ENCODE measurements at regions not wholly inside any gene's neighbourhood (a gene's known extent, or its start where the extent isn't known, plus 50 kb on each side); places are given as distances from the start of the nearest gene placed in this dataset.

- H3K9me3 Mint-ChIP-seq: peaks cover 9% of the 10 kb centered on the region
- no peaks in the 10 kb centered on the region for H3K36me3 Mint-ChIP-seq (ENCODE audit: low read depth)
- H3K27ac Mint-ChIP-seq: no peak overlapping the region
- H3K4me1 Mint-ChIP-seq: no peaks in the 10 kb centered on the region
- H3K27me3 Mint-ChIP-seq: no peaks in the 10 kb centered on the region
- ATAC-seq (replicated peaks): no peak
- no peak overlapping the region for H3K4me3 Mint-ChIP-seq
Observed at GRCh38 chr2:66919286-66919685, 477.8 kb upstream of the ETAA1 start.

DNA sequence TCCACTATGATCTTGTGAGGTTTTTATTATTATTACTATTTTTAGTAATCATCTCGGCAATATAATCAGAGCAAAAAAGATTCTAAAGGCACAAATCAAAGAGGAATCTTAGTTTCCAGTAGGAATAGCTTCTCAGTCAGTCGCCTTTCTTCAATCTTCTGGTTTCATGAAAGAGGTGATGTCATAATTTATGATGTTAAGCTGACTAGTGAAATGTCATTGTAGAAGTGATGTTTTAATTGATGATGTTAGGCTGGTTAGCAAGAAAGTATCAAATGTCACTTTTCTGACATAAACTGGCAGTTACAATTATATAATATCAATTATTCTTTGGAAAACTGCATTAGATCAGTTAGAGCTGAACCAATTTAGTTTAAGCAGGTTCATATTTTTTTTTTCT, 476.7 kb upstream of the ETAA1 start:
- H3K4me1 Mint-ChIP-seq: no peaks in the 10 kb centered on the region
- H3K9me3 Mint-ChIP-seq: peaks cover 5% of the 10 kb centered on the region
- no peak for ATAC-seq (replicated peaks)
- no peaks in the 10 kb centered on the region for H3K27me3 Mint-ChIP-seq
- H3K4me3 Mint-ChIP-seq: no peak overlapping the region
- H3K27ac Mint-ChIP-seq: no peak overlapping the region
- H3K36me3 Mint-ChIP-seq (ENCODE audit: low read depth): no peaks in the 10 kb centered on the region

GRCh38 chr2:66925128-66925527, 472.0 kb upstream of the ETAA1 start:
- H3K27me3 Mint-ChIP-seq: no peaks in the 10 kb centered on the region
- H3K4me3 Mint-ChIP-seq: no peak overlapping the region
- H3K9me3 Mint-ChIP-seq: peaks cover 5% of the 10 kb centered on the region
- H3K4me1 Mint-ChIP-seq: no peaks in the 10 kb centered on the region
- no peaks in the 10 kb centered on the region for H3K36me3 Mint-ChIP-seq (ENCODE audit: low read depth)
- H3K27ac Mint-ChIP-seq: no peak overlapping the region
- ATAC-seq (replicated peaks): no peak

- Mint-ChIP-seq H3K4me3 (no peak overlapping the region), H3K36me3 (ENCODE audit: low read depth) (no peaks in the 10 kb centered on the region), H3K4me1 (no peaks in the 10 kb centered on the region), H3K27me3 (no peaks in the 10 kb centered on the region), H3K27ac (no peak overlapping the region), H3K9me3 (peaks cover under 1% of the 10 kb centered on the region)
- ATAC-seq (replicated peaks): no peak
Observed at GRCh38 chr2:66926594-66927112, 470.5 kb upstream of the ETAA1 start.

DNA sequence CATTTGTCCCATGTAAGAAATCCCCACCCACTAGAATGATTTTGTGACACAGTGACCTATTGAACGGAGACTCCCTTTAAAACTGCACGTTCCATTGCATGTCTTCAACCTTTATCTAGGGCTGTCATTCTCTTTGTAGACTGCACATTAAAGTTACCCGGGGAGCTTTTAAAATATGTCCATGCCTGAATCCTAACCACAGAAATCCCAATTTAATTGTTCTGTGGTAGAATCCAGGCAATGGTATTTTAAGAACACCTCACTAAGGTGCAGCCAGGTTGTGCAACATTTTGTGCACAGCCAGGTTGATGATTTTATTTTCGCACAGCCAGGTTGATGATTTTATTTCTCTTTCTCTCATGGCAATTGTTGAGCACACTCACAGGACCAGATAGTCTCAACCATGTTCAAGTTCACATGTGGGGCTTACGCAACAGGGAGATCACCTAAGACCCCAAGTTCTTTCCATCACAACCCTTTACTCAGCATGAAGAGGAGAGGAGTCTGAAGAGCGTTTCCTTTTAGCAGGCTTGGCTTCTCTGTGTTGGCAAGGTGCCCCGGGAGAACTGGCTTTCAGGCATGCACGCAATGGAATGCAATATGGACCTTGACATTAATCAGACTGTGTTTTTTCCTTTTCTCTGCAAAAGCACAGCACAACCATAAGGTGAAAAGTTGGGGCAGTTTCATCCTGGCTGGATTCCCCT, 467.3 kb upstream of the ETAA1 start:
- Mint-ChIP-seq H3K4me1 (no peaks in the 10 kb centered on the region), H3K27ac (no peak overlapping the region), H3K27me3 (no peaks in the 10 kb centered on the region), H3K36me3 (ENCODE audit: low read depth) (no peaks in the 10 kb centered on the region), H3K9me3 (no peaks in the 10 kb centered on the region), H3K4me3 (no peak overlapping the region)
- no peak for ATAC-seq (replicated peaks)

GRCh38 chr2:66930339-66931220, 466.6 kb upstream of the ETAA1 start:
- Mint-ChIP-seq H3K4me1 (no peaks in the 10 kb centered on the region), H3K27me3 (no peaks in the 10 kb centered on the region)

DNA sequence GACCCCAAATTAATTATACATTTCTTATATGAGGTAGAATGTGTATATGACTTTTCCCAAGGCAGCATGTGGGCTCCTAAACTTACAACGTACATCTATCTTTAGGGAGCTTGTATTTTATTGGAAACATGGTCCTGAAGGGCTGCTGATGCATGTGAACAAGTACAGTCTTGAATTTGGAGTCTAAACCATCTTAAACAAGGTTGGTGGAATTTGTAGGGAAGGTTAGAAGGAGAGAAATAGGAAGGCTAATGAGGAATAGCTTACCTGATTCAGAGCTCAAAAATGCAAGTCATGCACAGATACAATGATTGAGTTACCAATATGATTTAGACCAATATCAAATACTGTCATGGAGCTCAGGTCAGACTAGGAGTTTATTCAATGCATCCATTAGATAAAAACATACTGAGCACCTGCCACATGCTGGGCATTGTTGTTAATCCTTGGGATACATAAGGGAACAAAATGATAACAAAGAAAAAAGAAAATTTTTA, 458.6 kb upstream of the ETAA1 start:
- H3K36me3 Mint-ChIP-seq (ENCODE audit: low read depth): no peaks in the 10 kb centered on the region
- H3K27ac Mint-ChIP-seq: no peak overlapping the region
- H3K27me3 Mint-ChIP-seq: no peaks in the 10 kb centered on the region
- ATAC-seq (replicated peaks): no peak
- H3K4me3 Mint-ChIP-seq: no peak overlapping the region
- H3K9me3 Mint-ChIP-seq: peaks cover 4% of the 10 kb centered on the region
- H3K4me1 Mint-ChIP-seq: no peaks in the 10 kb centered on the region

More at GRCh38 chr2:66930339-66931220, 466.6 kb upstream of the ETAA1 start:
- Mint-ChIP-seq H3K9me3 (no peaks in the 10 kb centered on the region), H3K36me3 (ENCODE audit: low read depth) (no peaks in the 10 kb centered on the region), H3K4me3 (no peak overlapping the region), H3K27ac (no peak overlapping the region)
- ATAC-seq (replicated peaks): no peak

GRCh38 chr2:66940080-66940479, 457.1 kb upstream of the ETAA1 start:
- Mint-ChIP-seq H3K9me3 (peaks cover 9% of the 10 kb centered on the region), H3K27me3 (no peaks in the 10 kb centered on the region), H3K4me1 (no peaks in the 10 kb centered on the region), H3K36me3 (ENCODE audit: low read depth) (no peaks in the 10 kb centered on the region), H3K27ac (no peak overlapping the region), H3K4me3 (no peak overlapping the region)
- no peak for ATAC-seq (replicated peaks)

DNA sequence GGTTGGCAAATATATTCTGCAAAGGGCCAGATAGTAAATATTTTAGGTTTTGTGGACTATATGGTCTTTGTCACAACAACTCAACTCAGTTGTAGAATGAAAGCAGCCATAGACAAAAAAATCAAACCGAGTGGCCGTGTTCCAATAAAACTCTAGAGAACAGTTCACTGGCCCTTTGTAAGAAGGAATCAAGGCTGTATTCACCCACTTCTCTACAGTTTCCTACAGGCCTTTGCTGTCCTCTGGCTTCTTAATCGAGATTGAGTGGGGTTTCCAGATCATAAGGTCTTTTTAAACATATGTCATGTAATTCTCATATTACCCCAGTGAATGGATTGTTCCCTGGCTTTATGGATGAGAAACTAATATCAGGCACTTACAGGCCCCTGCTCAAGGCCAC, 448.9 kb upstream of the ETAA1 start:
- Mint-ChIP-seq H3K4me3 (no peak overlapping the region), H3K27me3 (no peaks in the 10 kb centered on the region), H3K36me3 (ENCODE audit: low read depth) (no peaks in the 10 kb centered on the region), H3K9me3 (peaks cover 5% of the 10 kb centered on the region), H3K4me1 (no peaks in the 10 kb centered on the region), H3K27ac (no peak overlapping the region)
- no peak for ATAC-seq (replicated peaks)

DNA sequence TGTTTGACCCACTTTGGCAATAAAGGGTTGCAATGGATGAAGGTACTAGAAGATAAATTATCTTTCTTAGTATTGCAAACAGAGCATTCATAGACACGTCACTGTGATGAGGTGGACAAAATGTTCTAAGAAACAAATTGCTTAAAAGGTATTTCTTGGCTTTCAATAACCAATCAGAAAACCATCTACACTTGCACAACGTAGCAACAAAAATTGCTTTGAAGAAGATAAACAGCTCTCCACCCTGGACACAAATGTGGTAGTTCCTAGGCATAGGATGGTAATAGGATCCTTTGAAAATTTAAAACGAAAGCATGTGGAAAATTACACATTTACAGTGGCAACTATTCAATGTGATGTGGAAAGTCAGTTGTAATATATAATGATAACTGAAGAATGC, 439.9 kb upstream of the ETAA1 start:
- no peak overlapping the region for H3K27ac Mint-ChIP-seq

DNA sequence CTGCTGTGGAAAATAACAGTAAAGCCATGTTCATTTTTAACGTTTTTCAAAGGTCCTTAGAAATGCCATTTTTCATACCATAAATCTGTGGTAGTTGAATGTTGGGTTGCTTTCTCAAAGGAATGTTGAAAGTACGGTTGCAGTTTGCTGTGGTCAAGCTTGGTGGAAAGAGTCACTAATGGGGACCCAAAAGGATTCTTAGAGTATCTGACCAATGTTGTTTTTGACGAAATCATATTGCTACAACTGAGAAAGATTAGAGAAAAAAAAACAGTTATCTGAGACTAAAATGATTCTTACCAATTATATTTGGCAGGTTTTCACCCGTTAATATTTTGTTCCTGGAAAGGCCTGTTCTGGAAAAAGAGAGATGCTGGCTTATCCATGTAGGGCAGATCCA, 439.5 kb upstream of the ETAA1 start:
- Mint-ChIP-seq H3K4me3 (no peak overlapping the region), H3K36me3 (ENCODE audit: low read depth) (no peaks in the 10 kb centered on the region), H3K27ac (no peak overlapping the region), H3K9me3 (no peaks in the 10 kb centered on the region), H3K4me1 (no peaks in the 10 kb centered on the region), H3K27me3 (no peaks in the 10 kb centered on the region)
- no peak for ATAC-seq (replicated peaks)

More for the DNA sequence above, 439.9 kb upstream of the ETAA1 start:
- no peak for ATAC-seq (replicated peaks)
- no peaks in the 10 kb centered on the region for H3K9me3 Mint-ChIP-seq
- no peaks in the 10 kb centered on the region for H3K36me3 Mint-ChIP-seq (ENCODE audit: low read depth)
- H3K4me1 Mint-ChIP-seq: no peaks in the 10 kb centered on the region
- no peak overlapping the region for H3K4me3 Mint-ChIP-seq
- H3K27me3 Mint-ChIP-seq: no peaks in the 10 kb centered on the region

GRCh38 chr2:66960161-66960560, 437.0 kb upstream of the ETAA1 start:
- Mint-ChIP-seq H3K9me3 (no peaks in the 10 kb centered on the region), H3K36me3 (ENCODE audit: low read depth) (no peaks in the 10 kb centered on the region), H3K27ac (no peak overlapping the region), H3K27me3 (no peaks in the 10 kb centered on the region), H3K4me3 (no peak overlapping the region), H3K4me1 (no peaks in the 10 kb centered on the region)
- ATAC-seq (replicated peaks): no peak

DNA sequence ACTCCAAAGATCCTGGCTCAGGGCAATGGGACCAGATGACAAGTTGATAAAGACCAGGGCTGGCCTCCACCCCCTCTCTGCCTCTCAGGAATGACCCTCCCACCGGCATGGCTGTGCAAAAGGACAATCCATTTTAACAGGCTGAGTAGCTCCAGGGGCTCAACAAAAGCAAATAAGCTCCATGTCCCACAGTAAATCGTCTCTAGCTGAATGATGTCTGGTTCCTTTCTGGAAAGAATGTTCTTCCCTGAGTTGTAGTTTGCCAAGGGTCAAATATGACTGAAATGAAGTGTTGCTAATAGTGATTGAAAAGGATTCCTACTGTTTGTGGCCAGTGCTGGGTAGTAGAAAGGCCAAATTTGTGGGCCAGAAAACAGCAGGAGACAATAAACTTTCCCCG, 434.4 kb upstream of the ETAA1 start:
- Mint-ChIP-seq H3K4me3 (no peak overlapping the region), H3K36me3 (ENCODE audit: low read depth) (no peaks in the 10 kb centered on the region), H3K9me3 (no peaks in the 10 kb centered on the region)

DNA sequence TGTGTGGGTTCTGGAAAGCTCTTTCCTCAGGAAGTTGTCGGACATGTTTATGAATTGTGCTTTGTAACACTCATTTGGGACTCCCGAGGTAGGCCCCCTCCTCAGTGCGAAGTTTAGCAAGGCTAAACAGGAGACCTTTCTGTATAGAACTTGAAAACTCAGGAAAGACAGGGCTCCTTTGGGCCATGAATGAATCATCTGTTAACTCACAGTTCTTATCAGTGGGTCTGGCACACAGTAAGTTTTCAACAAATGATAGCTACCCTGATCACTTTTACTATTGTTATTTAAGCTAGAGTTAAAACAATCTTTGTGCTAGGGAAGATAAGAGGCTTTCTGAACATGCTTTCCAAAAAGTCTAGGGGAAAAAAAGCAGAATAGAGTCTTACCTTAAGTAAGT, 430.5 kb upstream of the ETAA1 start:
- Mint-ChIP-seq H3K4me1 (no peaks in the 10 kb centered on the region), H3K27ac (no peak overlapping the region), H3K4me3 (no peak overlapping the region), H3K27me3 (peaks cover 3% of the 10 kb centered on the region), H3K9me3 (peaks cover 3% of the 10 kb centered on the region), H3K36me3 (ENCODE audit: low read depth) (no peaks in the 10 kb centered on the region)
- no peak for ATAC-seq (replicated peaks)

More for the DNA sequence above, 434.4 kb upstream of the ETAA1 start:
- no peak overlapping the region for H3K27ac Mint-ChIP-seq
- H3K27me3 Mint-ChIP-seq: no peaks in the 10 kb centered on the region
- H3K4me1 Mint-ChIP-seq: no peaks in the 10 kb centered on the region
- no peak for ATAC-seq (replicated peaks)

DNA sequence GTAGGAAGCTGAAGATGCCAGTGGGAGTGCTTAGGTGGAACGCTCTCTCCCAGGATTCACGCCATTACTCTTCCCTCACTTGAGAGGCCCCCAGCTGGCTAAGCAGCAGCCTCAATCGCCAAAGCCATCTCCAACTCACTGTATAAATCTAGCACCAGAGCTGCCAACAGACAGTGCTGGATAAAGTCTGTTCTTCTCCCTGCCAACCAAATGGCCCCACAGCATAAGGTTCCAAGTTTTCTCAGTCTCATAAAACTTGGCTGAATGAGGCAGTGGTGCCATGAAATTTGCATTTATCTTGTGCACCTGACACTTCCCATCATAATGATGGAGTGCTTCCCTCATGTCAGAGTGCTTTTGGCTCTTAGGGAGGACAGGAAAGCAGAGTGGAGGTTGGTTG, 428.2 kb upstream of the ETAA1 start:
- H3K9me3 Mint-ChIP-seq: peaks cover 3% of the 10 kb centered on the region
- H3K27ac Mint-ChIP-seq: no peak overlapping the region
- no peak for ATAC-seq (replicated peaks)
- no peak overlapping the region for H3K4me3 Mint-ChIP-seq
- no peaks in the 10 kb centered on the region for H3K36me3 Mint-ChIP-seq (ENCODE audit: low read depth)
- H3K4me1 Mint-ChIP-seq: no peaks in the 10 kb centered on the region
- peaks cover 3% of the 10 kb centered on the region for H3K27me3 Mint-ChIP-seq
